Smooth muscle cell (in vitro differentiated cells): ENCODE measurements at regions not wholly inside any gene's neighbourhood (a gene's known extent, or its start where the extent isn't known, plus 50 kb on each side); places are given as distances from the start of the nearest gene placed in this dataset.

ENCODE experiments used
- DNase-seq: peaks from one replicate; lab custom pipeline; 2025; ENCODE audit not compliant: unreplicated experiment; lab: John Stamatoyannopoulos, UW
- H2AFZ ChIP-seq: fragments of 200-600 bp; sonication (generic); 2 replicates; pipeline ENCODE4 v1.6.0; 2016; ENCODE audit warnings: antibody characterized with exemption, low read depth, mild to moderate bottlenecking
- H3F3A ChIP-seq: fragments of 200-600 bp; sonication (generic); 2 replicates; pipeline ENCODE4 v1.6.0; 2017; ENCODE audit warnings: antibody characterized with exemption, low read depth
- H3K27ac ChIP-seq: fragments of 200-600 bp; sonication (generic); 2 replicates; pipeline ENCODE4 v1.5.1; 2016; ENCODE audit warnings: low read depth, mild to moderate bottlenecking
- H3K27me3 ChIP-seq: fragments of 200-600 bp; sonication (generic); 2 replicates; pipeline ENCODE4 v1.6.1; 2016; ENCODE audit warnings: low read depth, mild to moderate bottlenecking
- H3K36me3 ChIP-seq: fragments of 200-600 bp; sonication (generic); 2 replicates; pipeline ENCODE4 v1.5.1; 2016; ENCODE audit warnings: low read depth
- H3K4me1 ChIP-seq: fragments of 200-600 bp; sonication (generic); 2 replicates; pipeline ENCODE4 v1.5.1; 2016; ENCODE audit warnings: low read depth
- H3K4me2 ChIP-seq: fragments of 200-600 bp; sonication (generic); 2 replicates; pipeline ENCODE4 v1.6.0; 2016; ENCODE audit warnings: mild to moderate bottlenecking
- H3K4me3 ChIP-seq: fragments of 200-600 bp; sonication (generic); 2 replicates; pipeline ENCODE4 v1.5.1; 2016; ENCODE audit warnings: mild to moderate bottlenecking
- H3K79me2 ChIP-seq: fragments of 200-600 bp; sonication (generic); 2 replicates; pipeline ENCODE4 v1.6.0; 2016; ENCODE audit warnings: low read depth, mild to moderate bottlenecking
- H3K9ac ChIP-seq: fragments of 200-600 bp; sonication (generic); 2 replicates; pipeline ENCODE4 v1.6.0; 2016; ENCODE audit warnings: low read depth
- H3K9me3 ChIP-seq: fragments of 200-600 bp; sonication (generic); replicated peaks from 2 replicates; pipeline ENCODE4 v1.5.1; 2016; ENCODE audit warnings: low read depth
- H4K20me1 ChIP-seq: fragments of 200-600 bp; sonication (generic); 2 replicates; pipeline ENCODE4 v1.6.0; 2016; ENCODE audit warnings: low read depth
- CTCF ChIP-seq: fragments of 200-600 bp; sonication (generic); IDR thresholded peaks from 2 replicates; pipeline ENCODE4 v1.5.1; 2017; ENCODE audit warnings: borderline replicate concordance, mild to moderate bottlenecking, antibody characterized with exemption; ENCODE audit not compliant: insufficient read depth, poor library complexity, severe bottlenecking
- WGBS: methylation state at CpG from one replicate; pipeline ENCODE4 v1.1.7; 2016; ENCODE audit warnings: low lambda C conversion rate; 5-methylcytosine and 5-hydroxymethylcytosine counted together

- Histone ChIP-seq H2AFZ (no peak overlapping the region), H3K36me3 (no peaks in the 10 kb centered on the region), H3K79me2 (no peaks in the 10 kb centered on the region), H3K4me2 (no peak overlapping the region), H3K9me3 (no peaks in the 10 kb centered on the region), H4K20me1 (no peaks in the 10 kb centered on the region), H3K4me1 (no peaks in the 10 kb centered on the region), H3K27ac (no peak overlapping the region), H3K27me3 (peaks cover 58% of the 10 kb centered on the region), H3K4me3 (no peak overlapping the region), H3K9ac (no peak overlapping the region), H3F3A (no peaks in the 10 kb centered on the region)
- no peak for DNase-seq
- no peak for TF ChIP-seq CTCF
- 87% methylated on average over 15 of the region's 15 CpGs for WGBS
Observed at GRCh38 chr7:67595431-67596180, 599.0 kb downstream of the TYW1 start.

GRCh38 chr7:67597161-67597560 is 600.5 kb downstream of the TYW1 start:
- no peak overlapping the region for H3K27ac ChIP-seq
- no peaks in the 10 kb centered on the region for H3K36me3 ChIP-seq
- DNase-seq = no peak
- H3K79me2 ChIP-seq = no peaks in the 10 kb centered on the region
- H3K27me3 ChIP-seq = peaks cover 73% of the 10 kb centered on the region
- no peak for TF ChIP-seq CTCF
- H2AFZ ChIP-seq = no peak overlapping the region
- no peaks in the 10 kb centered on the region for H3K4me1 ChIP-seq
- H3K9ac ChIP-seq = no peak overlapping the region
- H4K20me1 ChIP-seq = no peaks in the 10 kb centered on the region
- no peak overlapping the region for H3K4me2 ChIP-seq
- H3F3A ChIP-seq = no peaks in the 10 kb centered on the region
- H3K9me3 ChIP-seq = no peaks in the 10 kb centered on the region
- WGBS = 88% methylated on average over 3 of the region's 3 CpGs
- H3K4me3 ChIP-seq = no peak overlapping the region

GRCh38 chr7:67598469-67598868 is 601.8 kb downstream of the TYW1 start:
- no peaks in the 10 kb centered on the region for H4K20me1 ChIP-seq
- peaks cover 76% of the 10 kb centered on the region for H3K27me3 ChIP-seq
- H3K36me3 ChIP-seq = no peaks in the 10 kb centered on the region
- no peak for DNase-seq
- H3K27ac ChIP-seq = no peak overlapping the region
- no peak overlapping the region for H2AFZ ChIP-seq
- no peak overlapping the region for H3K4me3 ChIP-seq
- no peaks in the 10 kb centered on the region for H3K79me2 ChIP-seq
- no peaks in the 10 kb centered on the region for H3K4me1 ChIP-seq
- TF ChIP-seq CTCF = no peak
- H3K9ac ChIP-seq = no peak overlapping the region
- no peaks in the 10 kb centered on the region for H3F3A ChIP-seq
- H3K4me2 ChIP-seq = no peak overlapping the region
- no peaks in the 10 kb centered on the region for H3K9me3 ChIP-seq
